Kidney epithelial cell (primary cell): ENCODE measurements at regions not wholly inside any gene's neighbourhood (a gene's known extent, or its start where the extent isn't known, plus 50 kb on each side); places are given as distances from the start of the nearest gene placed in this dataset.

Experiments used
- DNase-seq: peaks from one replicate; pipeline ENCODE4 v3.0.0-alpha.2; 2010; ENCODE audit warnings: low read depth
- H3K27me3 ChIP-seq: 2 replicates; pipeline ENCODE4 v1.6.0; 2011; ENCODE audit warnings: low read length; ENCODE audit not compliant: control insufficient read depth, insufficient read depth
- H3K36me3 ChIP-seq: 2 replicates; pipeline ENCODE4 v1.5.1; 2011; ENCODE audit warnings: low read length; ENCODE audit not compliant: control insufficient read depth, insufficient read depth
- H3K4me3 ChIP-seq: 2 replicates; pipeline ENCODE4 v1.5.1; 2011; ENCODE audit warnings: low read depth, mild to moderate bottlenecking, control low read depth, low read length
- TF ChIP-seq, protein P1 (sequence below): IDR thresholded peaks from 2 replicates; pipeline ENCODE4 v1.5.1; 2011; ENCODE audit warnings: mild to moderate bottlenecking, moderate library complexity, low read length, control low read depth, inconsistent platforms; ENCODE audit not compliant: insufficient read depth, poor library complexity, severe bottlenecking

DNA sequence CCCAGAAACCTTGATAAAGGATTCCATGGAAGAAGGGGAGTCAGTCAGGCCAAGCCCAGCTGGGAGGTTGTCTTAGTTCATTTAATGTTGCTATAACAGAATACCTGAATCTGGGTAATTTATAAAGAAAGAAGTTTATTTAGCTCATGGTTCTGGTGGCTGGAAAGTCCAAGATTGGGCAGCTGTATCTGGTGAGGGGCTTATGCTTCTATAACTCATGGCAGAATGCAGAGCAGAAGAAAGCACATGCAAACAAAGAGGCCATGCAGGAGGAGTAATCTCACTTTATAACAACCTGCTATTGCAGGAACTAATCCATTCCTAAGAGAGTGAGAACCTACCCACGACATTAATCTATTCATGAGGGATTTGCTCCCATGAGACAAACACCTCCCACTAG is 54.2 kb upstream of the ANKRD1 start:
- no peaks in the 10 kb centered on the region for H3K27me3 ChIP-seq
- DNase-seq = no peak
- no peaks in the 10 kb centered on the region for H3K36me3 ChIP-seq
- no peak overlapping the region for H3K4me3 ChIP-seq
- TF ChIP-seq, protein P1, sequence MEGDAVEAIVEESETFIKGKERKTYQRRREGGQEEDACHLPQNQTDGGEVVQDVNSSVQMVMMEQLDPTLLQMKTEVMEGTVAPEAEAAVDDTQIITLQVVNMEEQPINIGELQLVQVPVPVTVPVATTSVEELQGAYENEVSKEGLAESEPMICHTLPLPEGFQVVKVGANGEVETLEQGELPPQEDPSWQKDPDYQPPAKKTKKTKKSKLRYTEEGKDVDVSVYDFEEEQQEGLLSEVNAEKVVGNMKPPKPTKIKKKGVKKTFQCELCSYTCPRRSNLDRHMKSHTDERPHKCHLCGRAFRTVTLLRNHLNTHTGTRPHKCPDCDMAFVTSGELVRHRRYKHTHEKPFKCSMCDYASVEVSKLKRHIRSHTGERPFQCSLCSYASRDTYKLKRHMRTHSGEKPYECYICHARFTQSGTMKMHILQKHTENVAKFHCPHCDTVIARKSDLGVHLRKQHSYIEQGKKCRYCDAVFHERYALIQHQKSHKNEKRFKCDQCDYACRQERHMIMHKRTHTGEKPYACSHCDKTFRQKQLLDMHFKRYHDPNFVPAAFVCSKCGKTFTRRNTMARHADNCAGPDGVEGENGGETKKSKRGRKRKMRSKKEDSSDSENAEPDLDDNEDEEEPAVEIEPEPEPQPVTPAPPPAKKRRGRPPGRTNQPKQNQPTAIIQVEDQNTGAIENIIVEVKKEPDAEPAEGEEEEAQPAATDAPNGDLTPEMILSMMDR = no peak

DNA sequence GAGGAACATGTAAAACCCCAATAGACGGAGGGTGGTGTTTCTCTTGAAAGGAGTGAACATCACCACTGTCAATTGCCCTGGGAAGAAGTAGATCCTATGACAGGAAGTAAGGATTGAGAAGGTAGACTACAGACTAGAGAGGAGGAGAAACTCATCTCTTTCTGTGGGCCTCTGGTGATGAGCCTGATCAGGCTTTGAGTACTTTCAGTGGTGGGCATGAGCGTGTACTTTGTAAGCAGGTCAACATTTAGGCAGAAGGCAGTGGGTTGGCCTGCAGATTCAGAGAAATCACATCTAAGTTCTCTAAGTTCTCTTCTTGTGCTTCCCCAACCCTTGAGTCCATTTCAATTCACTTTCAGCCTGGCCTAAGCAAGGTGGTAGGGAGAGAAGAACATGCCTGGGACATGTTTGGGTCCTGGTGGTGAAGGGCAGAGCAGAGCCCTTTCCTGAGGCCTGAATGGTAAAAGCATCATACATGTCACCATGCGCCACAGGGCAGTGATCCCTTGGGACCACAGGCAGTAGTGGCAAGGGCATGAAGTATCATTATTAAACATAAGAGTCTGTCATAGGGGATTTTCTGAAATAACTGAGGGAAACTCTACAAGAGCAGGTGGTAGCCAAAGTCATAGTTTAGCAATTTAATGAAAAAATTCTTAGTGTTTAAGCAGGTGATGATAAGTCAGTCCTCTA is 56.4 kb upstream of the ANKRD1 start:
- no peaks in the 10 kb centered on the region for H3K27me3 ChIP-seq
- H3K36me3 ChIP-seq = no peaks in the 10 kb centered on the region
- no peak for DNase-seq
- TF ChIP-seq, protein P1 = no peak
- no peak overlapping the region for H3K4me3 ChIP-seq

DNA sequence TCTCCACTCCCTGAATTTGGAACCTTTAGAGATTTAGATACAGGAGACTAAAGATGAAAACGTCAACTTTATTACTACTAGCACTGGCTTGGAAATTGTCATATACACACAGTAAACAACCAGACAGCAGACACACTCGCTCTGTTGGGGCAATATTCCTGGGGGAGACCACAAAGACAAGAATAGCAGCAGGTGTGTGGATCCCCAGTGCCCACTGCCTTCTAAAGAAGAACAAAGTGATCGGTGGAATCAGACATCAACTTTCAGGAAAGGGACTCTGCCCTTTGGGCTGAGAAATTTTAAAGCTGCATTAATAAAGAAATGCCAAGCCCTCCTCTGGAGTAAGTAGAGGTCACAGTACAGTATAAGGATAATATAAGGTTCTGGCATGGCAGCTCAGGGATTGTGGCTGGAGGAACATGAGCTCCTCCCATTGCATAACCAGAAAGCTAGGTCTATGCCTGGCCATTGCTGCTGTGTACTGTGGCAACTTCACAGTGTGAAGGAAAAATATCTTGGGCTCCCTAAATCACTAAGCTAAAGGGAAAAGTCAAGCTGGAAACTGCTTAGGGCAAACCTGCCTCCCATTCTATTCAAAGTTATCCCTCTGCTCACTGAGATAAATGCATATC is 57.1 kb upstream of the ANKRD1 start:
- TF ChIP-seq, protein P1 = no peak
- Histone ChIP-seq H3K36me3 (no peaks in the 10 kb centered on the region), H3K4me3 (no peak overlapping the region), H3K27me3 (no peaks in the 10 kb centered on the region)
- no peak for DNase-seq

DNA sequence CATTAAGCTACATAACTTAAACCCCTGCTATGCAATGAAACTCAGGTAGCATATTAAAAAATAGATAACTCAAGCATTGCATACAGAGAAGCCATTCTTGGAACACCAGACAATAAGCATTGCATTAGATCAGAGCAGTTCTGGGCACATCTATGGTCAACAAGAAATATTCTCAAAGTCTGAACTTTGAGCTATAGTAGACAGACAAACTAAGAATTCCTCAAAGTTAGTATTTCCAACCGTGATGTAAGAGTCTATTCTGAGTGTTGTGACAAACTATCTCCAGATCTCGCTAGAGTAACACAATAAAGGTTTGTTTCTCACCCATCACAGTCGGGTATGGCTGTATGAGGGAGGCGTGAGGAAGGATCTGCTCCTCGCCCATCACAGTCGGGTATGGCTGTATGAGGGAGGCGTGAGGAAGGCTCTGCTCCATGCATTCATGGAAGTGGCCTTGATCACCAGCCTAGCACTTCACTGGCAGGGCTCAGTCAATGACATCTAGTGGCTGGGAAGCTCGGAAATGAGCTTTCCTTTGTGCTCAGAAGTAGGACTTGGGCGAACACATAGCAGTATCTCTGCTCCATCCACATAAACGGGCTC is 61.6 kb upstream of the ANKRD1 start:
- Histone ChIP-seq H3K4me3 (no peak overlapping the region), H3K36me3 (no peaks in the 10 kb centered on the region), H3K27me3 (no peaks in the 10 kb centered on the region)
- DNase-seq = no peak
- TF ChIP-seq, protein P1 = no peak

DNA sequence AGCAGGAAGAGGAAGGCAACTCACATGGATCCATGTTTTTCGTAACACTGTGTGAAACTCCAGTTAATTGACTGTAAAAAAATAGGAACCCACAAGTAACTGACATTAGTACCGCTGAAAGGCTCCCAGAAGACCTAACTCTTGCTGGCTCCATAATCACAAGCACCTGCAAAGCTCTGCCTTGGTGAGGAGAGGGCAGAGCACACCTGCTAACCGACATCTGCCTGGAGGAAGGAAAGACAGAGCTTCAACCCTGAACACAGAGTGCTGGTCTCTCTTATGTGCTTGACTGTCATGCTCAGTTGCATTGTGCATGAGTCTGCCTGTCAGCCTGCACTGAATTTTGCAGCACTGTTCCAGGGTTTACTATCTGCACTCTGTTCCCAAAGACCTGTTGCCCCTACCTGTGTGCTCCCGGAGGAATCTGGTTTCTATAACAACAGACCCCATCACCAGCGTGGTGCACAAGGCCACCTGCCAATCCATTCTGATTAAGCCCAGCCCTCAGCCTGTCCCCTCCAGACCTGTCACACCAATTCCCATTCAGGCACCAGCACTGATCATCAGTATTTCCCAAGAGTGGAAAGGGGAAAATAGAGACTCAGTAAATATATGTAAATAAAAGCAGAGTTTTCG is 63.1 kb upstream of the ANKRD1 start:
- Histone ChIP-seq H3K36me3 (no peaks in the 10 kb centered on the region), H3K4me3 (no peak overlapping the region), H3K27me3 (no peaks in the 10 kb centered on the region)
- TF ChIP-seq, protein P1 = no peak
- DNase-seq = no peak
